ENCODE measurements at regions not wholly inside any gene's neighbourhood (a gene's known extent, or its start where the extent isn't known, plus 50 kb on each side); places are given as distances from the start of the nearest gene placed in this dataset.

DNA sequence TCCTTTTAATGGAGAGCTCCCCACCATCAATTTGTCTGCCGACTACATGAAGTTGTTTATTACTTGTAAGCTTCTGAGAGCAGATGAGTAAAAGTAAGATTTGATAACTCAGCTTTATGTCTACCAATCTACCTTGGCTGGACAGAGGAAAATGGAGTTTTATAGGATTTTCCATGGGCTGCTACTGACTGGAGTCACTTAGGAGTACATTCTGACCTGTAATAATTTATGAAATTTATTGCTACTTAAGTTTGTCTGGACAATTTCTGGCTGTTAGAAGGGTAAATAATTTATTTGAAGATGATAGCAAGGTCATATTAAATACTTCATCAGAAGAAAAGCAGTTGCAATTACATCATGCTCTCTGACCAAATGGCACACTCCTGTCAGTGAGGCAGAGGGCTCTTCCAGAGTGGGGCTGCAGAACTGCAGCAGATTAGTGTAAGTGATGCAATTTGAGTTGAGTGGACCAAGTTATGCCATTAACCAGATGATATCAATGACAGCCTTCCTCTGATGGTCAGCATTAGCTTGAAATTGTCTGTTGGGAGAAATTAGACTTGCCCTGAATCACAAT is 736.7 kb upstream of the PTBP2 start:
- Histone ChIP-seq H3K27ac (no peak overlapping the region), H3K4me1 (no peaks in the 10 kb centered on the region), H3K27me3 (no peaks in the 10 kb centered on the region), H3K4me3 (no peak overlapping the region), H3K9me3 (no peaks in the 10 kb centered on the region), H3K36me3 (no peaks in the 10 kb centered on the region)
- no peak for ATAC-seq
- WGBS, 2 donors (ENCODE audit: low coverage in 1 of 2): 25 to 50% methylated on average over 1 of the region's 1 CpG
- TF ChIP-seq POLR2AphosphoS5 (IDR thresholded peaks at IDR 0.05) (no peak), POLR2A (IDR thresholded peaks at IDR 0.05) (no peak), EP300 (IDR thresholded peaks at IDR 0.05) (no peak)
- TF ChIP-seq, protein P1, sequence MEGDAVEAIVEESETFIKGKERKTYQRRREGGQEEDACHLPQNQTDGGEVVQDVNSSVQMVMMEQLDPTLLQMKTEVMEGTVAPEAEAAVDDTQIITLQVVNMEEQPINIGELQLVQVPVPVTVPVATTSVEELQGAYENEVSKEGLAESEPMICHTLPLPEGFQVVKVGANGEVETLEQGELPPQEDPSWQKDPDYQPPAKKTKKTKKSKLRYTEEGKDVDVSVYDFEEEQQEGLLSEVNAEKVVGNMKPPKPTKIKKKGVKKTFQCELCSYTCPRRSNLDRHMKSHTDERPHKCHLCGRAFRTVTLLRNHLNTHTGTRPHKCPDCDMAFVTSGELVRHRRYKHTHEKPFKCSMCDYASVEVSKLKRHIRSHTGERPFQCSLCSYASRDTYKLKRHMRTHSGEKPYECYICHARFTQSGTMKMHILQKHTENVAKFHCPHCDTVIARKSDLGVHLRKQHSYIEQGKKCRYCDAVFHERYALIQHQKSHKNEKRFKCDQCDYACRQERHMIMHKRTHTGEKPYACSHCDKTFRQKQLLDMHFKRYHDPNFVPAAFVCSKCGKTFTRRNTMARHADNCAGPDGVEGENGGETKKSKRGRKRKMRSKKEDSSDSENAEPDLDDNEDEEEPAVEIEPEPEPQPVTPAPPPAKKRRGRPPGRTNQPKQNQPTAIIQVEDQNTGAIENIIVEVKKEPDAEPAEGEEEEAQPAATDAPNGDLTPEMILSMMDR (IDR thresholded peaks at IDR 0.05): no peak

DNA sequence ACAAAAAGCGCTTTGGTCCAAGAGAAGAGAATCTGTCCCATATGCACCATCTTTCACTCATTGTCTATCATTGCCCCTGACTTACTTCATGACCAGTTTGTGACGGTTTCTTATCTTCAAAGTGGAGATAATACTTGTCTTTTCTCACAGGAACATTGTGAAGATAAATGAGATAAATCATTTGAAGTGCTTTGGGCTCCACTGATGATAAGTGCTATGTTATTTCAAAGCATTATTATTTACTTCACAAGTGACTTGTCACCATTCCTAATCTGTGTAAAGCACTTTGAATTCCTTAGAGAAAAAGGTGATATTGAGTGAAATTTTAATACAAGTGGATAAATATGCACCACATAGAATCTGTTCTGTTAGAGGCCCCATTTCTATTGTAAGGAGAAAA is 731.6 kb upstream of the PTBP2 start:
- Histone ChIP-seq H3K4me1 (no peaks in the 10 kb centered on the region), H3K36me3 (no peaks in the 10 kb centered on the region), H3K9me3 (no peaks in the 10 kb centered on the region), H3K27ac (no peak overlapping the region), H3K4me3 (no peak overlapping the region), H3K27me3 (no peaks in the 10 kb centered on the region)
- 71 to 94% methylated on average over 2 of the region's 2 CpGs for WGBS, 2 donors (ENCODE audit: low coverage in 1 of 2)
- no peak for TF ChIP-seq EP300 (IDR thresholded peaks at IDR 0.05)
- TF ChIP-seq, protein P1 (IDR thresholded peaks at IDR 0.05): no peak
- no peak for TF ChIP-seq POLR2A (IDR thresholded peaks at IDR 0.05)
- no peak for TF ChIP-seq POLR2AphosphoS5 (IDR thresholded peaks at IDR 0.05)
- no peak for ATAC-seq

DNA sequence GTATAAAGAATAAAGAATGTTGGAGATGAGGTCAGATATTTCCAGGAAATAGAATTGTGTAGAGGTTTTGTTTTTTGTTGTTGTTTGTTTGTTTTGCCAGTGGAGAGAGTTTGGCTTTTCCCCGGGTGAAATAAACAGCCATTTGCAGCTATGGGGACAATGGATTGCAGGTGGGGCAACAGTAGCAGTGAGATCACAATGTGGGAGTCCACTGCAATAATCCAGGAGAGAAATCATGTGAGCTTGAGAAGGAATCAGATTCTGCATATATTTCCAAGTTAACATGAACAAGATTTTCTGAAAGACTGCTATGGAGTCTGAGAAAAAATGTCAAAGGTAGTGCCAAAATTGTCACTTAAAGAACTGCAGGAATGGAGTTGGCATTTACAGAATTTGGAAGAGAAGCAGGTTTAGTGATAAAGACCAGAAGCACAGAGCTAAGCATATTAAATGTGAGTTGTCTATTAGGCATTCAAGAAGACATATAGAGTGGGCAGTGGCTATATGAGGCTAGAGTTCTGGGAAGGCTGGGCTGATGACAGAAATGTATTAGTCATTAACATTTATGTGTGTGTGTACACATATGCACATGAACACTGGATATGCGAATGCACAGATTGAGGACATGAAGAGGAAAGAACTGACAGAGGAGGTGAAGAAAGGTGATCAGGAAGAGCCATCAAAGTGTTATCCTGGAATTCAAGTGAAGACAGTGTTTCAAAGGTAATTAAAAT is 729.6 kb upstream of the PTBP2 start:
- ATAC-seq: no peak
- Histone ChIP-seq H3K4me1 (no peaks in the 10 kb centered on the region), H3K9me3 (no peaks in the 10 kb centered on the region), H3K27ac (no peak overlapping the region), H3K27me3 (no peaks in the 10 kb centered on the region), H3K4me3 (no peak overlapping the region), H3K36me3 (no peaks in the 10 kb centered on the region)
- 40 to 50% methylated on average over 2 of the region's 2 CpGs for WGBS, 2 donors (ENCODE audit: low coverage in 1 of 2)
- TF ChIP-seq, protein P1 (IDR thresholded peaks at IDR 0.05): no peak
- no peak for TF ChIP-seq POLR2A (IDR thresholded peaks at IDR 0.05)
- no peak for TF ChIP-seq EP300 (IDR thresholded peaks at IDR 0.05)
- TF ChIP-seq POLR2AphosphoS5 (IDR thresholded peaks at IDR 0.05): no peak

DNA sequence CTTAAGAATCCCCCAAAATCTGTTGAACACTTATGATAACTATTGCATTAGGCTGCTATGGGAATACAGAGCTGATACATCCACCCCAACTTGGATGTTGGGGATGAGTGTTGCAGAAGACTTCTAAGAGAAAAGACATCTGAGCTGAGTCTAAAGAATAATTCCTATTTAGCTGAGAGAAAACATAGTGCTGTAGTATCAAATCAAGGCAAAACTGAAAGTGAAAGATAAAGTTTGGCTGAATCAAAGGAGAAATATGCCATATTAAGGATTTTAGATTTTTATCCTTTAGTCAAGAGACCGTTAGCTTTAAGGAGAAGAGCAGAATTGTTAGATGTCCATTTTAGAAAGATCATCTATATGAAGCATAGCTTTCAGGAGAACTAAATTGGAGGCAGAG is 726.9 kb upstream of the PTBP2 start:
- TF ChIP-seq POLR2A (IDR thresholded peaks at IDR 0.05): no peak
- no peak for TF ChIP-seq POLR2AphosphoS5 (IDR thresholded peaks at IDR 0.05)
- TF ChIP-seq, protein P1 (IDR thresholded peaks at IDR 0.05): no peak
- TF ChIP-seq EP300 (IDR thresholded peaks at IDR 0.05): no peak
- H3K4me1 ChIP-seq: no peaks in the 10 kb centered on the region
- no peaks in the 10 kb centered on the region for H3K9me3 ChIP-seq
- ATAC-seq: no peak
- no peaks in the 10 kb centered on the region for H3K27me3 ChIP-seq
- WGBS, 2 donors (ENCODE audit: low coverage in 1 of 2): 38 to 48% methylated on average over 1 of the region's 1 CpG
- H3K4me3 ChIP-seq: no peak overlapping the region
- H3K36me3 ChIP-seq: no peaks in the 10 kb centered on the region
- H3K27ac ChIP-seq: no peak overlapping the region

DNA sequence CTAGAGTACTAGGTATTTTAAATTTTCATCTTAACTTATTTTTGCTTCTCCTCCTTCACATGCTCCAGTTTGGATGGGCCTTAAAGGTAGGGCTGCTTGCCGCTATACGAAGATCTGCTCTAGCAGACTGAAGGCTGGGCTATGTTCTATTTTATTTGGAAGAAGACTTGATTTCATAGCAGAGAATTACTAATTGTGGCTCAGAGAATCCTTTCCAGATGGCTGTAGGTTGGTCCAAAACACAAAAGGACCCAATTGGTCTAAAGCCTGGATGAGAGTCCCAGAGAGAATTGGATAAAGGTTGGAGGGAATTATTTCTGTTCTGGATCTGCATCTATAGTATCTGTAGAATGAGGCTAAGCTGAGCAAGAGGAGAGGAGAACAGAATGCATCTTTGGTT is 719.4 kb upstream of the PTBP2 start:
- H3K4me3 ChIP-seq: no peak overlapping the region
- TF ChIP-seq EP300 (IDR thresholded peaks at IDR 0.05): no peak
- no peak for TF ChIP-seq POLR2AphosphoS5 (IDR thresholded peaks at IDR 0.05)
- TF ChIP-seq POLR2A (IDR thresholded peaks at IDR 0.05): no peak
- TF ChIP-seq, protein P1 (IDR thresholded peaks at IDR 0.05): no peak
- 55 to 100% methylated on average over 1 to 2 of the region's 2 CpGs for WGBS, 2 donors (ENCODE audit: low coverage in 1 of 2)
- H3K27ac ChIP-seq: no peak overlapping the region
- H3K36me3 ChIP-seq: no peaks in the 10 kb centered on the region
- peaks cover 0 to 8% (median 0%) of the 10 kb centered on the region in 3 donors for H3K4me1 ChIP-seq
- no peaks in the 10 kb centered on the region for H3K9me3 ChIP-seq
- no peaks in the 10 kb centered on the region for H3K27me3 ChIP-seq
- no peak for ATAC-seq
